GM12878 (cell line): ENCODE measurements at regions not wholly inside any gene's neighbourhood (a gene's known extent, or its start where the extent isn't known, plus 50 kb on each side); places are given as distances from the start of the nearest gene placed in this dataset.

Experiments used
- ATAC-seq: fragments of 200-7000 bp; cut with Tn5 transposase; 3 replicates; pipeline ENCODE4 v1.9.1; 2020; ENCODE audit warnings: mild to moderate bottlenecking, moderate library complexity
- BruUV-seq: library from RNA; stranded (reverse); fragments of 400-500 nt; replicated peaks from 2 replicates; lab custom pipeline; 2021; lab: Mats Ljungman, UMichigan
- CTCF ChIA-PET: fragments of 300-600 bp; sonication (Branson Sonifier 250); formaldehyde crosslinking; extraction: SDS; loops from one replicate; lab custom pipeline; 2021; ENCODE audit warnings: inconsistent platforms; lab: Yijun Ruan, JAX
- POLR2A ChIA-PET: fragments of 350-600 bp; formaldehyde crosslinking; extraction: SDS; loops from one replicate; lab custom pipeline; 2021; ENCODE audit warnings: inconsistent platforms; lab: Charles Lee
- RAD21 ChIA-PET: fragments of 300-600 bp; sonication (Branson Sonifier 250); formaldehyde crosslinking; loops from one replicate; lab custom pipeline; 2023; ENCODE audit warnings: antibody characterized with exemption; ENCODE audit not compliant: unreplicated experiment; lab: Charles Lee
- SMC1A ChIA-PET: fragments of 300-600 bp; sonication (Branson Sonifier 250); formaldehyde crosslinking; loops from one replicate; lab custom pipeline; 2023; ENCODE audit not compliant: unreplicated experiment, uncharacterized antibody; lab: Charles Lee
- DNase-seq: peaks from one replicate; pipeline ENCODE4 v3.0.0-alpha.2; 2011; ENCODE audit warnings: low read depth, low spot score
- FAIRE-seq: peaks from 3 replicates; lab custom pipeline; 2011; peaks lifted over from hg19 to GRCh38; lab: Jason Lieb, UNC
- H2AFZ ChIP-seq: 2 replicates; pipeline ENCODE4 v1.6.0; 2011; ENCODE audit warnings: low read depth, low read length, control low read depth; ENCODE audit not compliant: control insufficient read depth
- H3K27ac ChIP-seq: 2 replicates; pipeline ENCODE4 v1.5.1; 2011; ENCODE audit warnings: control low read depth; ENCODE audit not compliant: control insufficient read depth, insufficient read depth
- H3K27me3 ChIP-seq, 2 experiments: replicated peaks in 1 of 2; 2 replicates each; pipeline versions ENCODE4 v1.6.0 to v1.6.1; 2011; ENCODE audit warnings: low read length in 1 of 2; ENCODE audit not compliant: control insufficient read depth in 2 of 2, insufficient read depth in 2 of 2
- H3K36me3 ChIP-seq, 2 experiments: 2 replicates each; pipeline ENCODE4 v1.5.1; 2011; ENCODE audit warnings: low read length in 1 of 2; ENCODE audit not compliant: control insufficient read depth in 2 of 2, insufficient read depth in 2 of 2
- H3K4me1 ChIP-seq: 2 replicates; pipeline ENCODE4 v1.6.1; 2011; ENCODE audit warnings: mild to moderate bottlenecking, low read length, moderate library complexity, mixed read lengths; ENCODE audit not compliant: control insufficient read depth, insufficient read depth
- H3K4me2 ChIP-seq: 2 replicates; pipeline ENCODE4 v1.6.0; 2011; ENCODE audit warnings: control low read depth; ENCODE audit not compliant: control insufficient read depth, insufficient read depth
- H3K4me3 ChIP-seq: fragments of 200-600 bp; sonication (generic); 2 replicates; pipeline ENCODE4 v1.5.1; 2016
- H3K79me2 ChIP-seq: 2 replicates; pipeline ENCODE4 v1.6.0; 2011; ENCODE audit warnings: low read length; ENCODE audit not compliant: control insufficient read depth, insufficient read depth
- H3K9ac ChIP-seq: 2 replicates; pipeline ENCODE4 v1.8.0; 2011; ENCODE audit warnings: low read length, control low read depth, mixed read lengths; ENCODE audit not compliant: control insufficient read depth, insufficient read depth
- H3K9me3 ChIP-seq: replicated peaks from 3 replicates; pipeline ENCODE4 v1.5.1; 2011; ENCODE audit warnings: mild to moderate bottlenecking, low read length; ENCODE audit not compliant: control insufficient read depth, insufficient read depth
- H4K20me1 ChIP-seq: 2 replicates; pipeline ENCODE4 v1.6.0; 2011; ENCODE audit not compliant: control insufficient read depth, insufficient read depth
- EZH2 ChIP-seq: IDR thresholded peaks from 2 replicates; pipeline ENCODE4 v1.6.1; 2012; ENCODE audit warnings: low read depth, mild to moderate bottlenecking, control low read depth, inconsistent platforms, low read length, borderline replicate concordance; ENCODE audit not compliant: control insufficient read depth
- HDAC2 ChIP-seq: fragments of 200-600 bp; sonication (generic); IDR thresholded peaks from 2 replicates; pipeline ENCODE4 v1.6.1; 2017
- MYC ChIP-seq: IDR thresholded peaks from 2 replicates; pipeline ENCODE4 v1.6.1; 2011; ENCODE audit warnings: mild to moderate bottlenecking, low read length, moderate library complexity, inconsistent platforms; ENCODE audit not compliant: insufficient read depth, insufficient replicate concordance, insufficient read length, severe bottlenecking
- RAD21 ChIP-seq: IDR thresholded peaks from 2 replicates; pipeline ENCODE4 v1.6.1; 2011; ENCODE audit warnings: mild to moderate bottlenecking, low read depth, low read length, moderate library complexity; ENCODE audit not compliant: insufficient read depth
- SMC3 ChIP-seq: IDR thresholded peaks from 2 replicates; pipeline ENCODE4 v1.6.1; 2011; ENCODE audit warnings: low read length, improper control_type of control experiment, borderline replicate concordance
- STAT3 ChIP-seq: IDR thresholded peaks from 2 replicates; pipeline ENCODE4 v1.6.1; 2011; ENCODE audit warnings: low read depth, low read length, improper control_type of control experiment
- TAF1 ChIP-seq: IDR thresholded peaks from 2 replicates; pipeline ENCODE4 v1.6.1; 2011; ENCODE audit warnings: mild to moderate bottlenecking, low read depth, low read length, borderline replicate concordance
- WRNIP1 ChIP-seq: IDR thresholded peaks from 2 replicates; pipeline ENCODE4 v1.6.1; 2011; ENCODE audit warnings: low read depth, low read length, improper control_type of control experiment, borderline replicate concordance
- YY1 ChIP-seq: IDR thresholded peaks from 2 replicates; pipeline ENCODE4 v1.6.1; 2011; ENCODE audit warnings: low read depth, mild to moderate bottlenecking, low read length
- WGBS: methylation state at CpG from one replicate; pipeline ENCODE4 v1.1.6; 2016; ENCODE audit warnings: low lambda C conversion rate; ENCODE audit not compliant: insufficient replicate concordance, insufficient coverage; ENCODE audit errors: missing lambda C conversion rate; 5-methylcytosine and 5-hydroxymethylcytosine counted together
- in situ Hi-C: fragments of 300-500 bp; cut with MboI; formaldehyde crosslinking; loops from 9 replicates; pipeline ENCODE4 v1.14.3; 2018; ENCODE audit warnings: mixed read lengths
- intact Hi-C: fragments of 100-400 bp; cut with micrococcal nuclease; formaldehyde crosslinking; loops from one replicate; pipeline ENCODE4 v1.14.2; 2022; ENCODE audit not compliant: unreplicated experiment
- TF ChIP-seq, protein P1 (sequence below), 3 experiments: IDR thresholded peaks in 2 of 3; conservative IDR thresholded peaks in 1 of 3; 2 replicates each; pipeline ENCODE4 v1.5.1; 2011; ENCODE audit warnings: low read depth in 3 of 3, low read length in 3 of 3, mild to moderate bottlenecking in 3 of 3, control low read depth in 2 of 3, moderate library complexity in 2 of 3, inconsistent platforms in 1 of 3, mixed read lengths in 1 of 3; ENCODE audit not compliant: control insufficient read depth in 2 of 3, insufficient read depth in 1 of 3; ENCODE audit errors: extremely low read depth in 1 of 3

DNA sequence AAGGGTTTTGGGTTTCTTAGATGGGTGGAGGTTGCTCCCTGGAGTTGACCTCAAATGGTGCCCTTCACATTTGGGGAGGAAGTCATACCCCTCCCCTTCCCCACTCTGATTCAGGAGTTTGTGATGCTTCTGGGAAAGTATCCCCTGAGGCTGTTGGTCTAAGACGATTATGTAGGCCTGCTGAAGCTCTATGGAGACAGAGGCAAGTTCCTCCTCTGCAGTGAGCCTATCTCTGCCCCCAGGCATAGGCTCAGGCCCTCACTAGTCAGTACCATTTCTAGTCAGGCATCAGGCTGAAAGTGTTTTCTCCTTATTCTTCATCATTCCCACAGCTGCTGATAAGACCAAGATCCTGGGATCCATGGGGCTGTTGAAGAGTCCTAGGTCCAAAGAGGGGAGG lies 271.6 kb upstream of the NUDT12 start:
- intact Hi-C loops: no loop called here

DNA sequence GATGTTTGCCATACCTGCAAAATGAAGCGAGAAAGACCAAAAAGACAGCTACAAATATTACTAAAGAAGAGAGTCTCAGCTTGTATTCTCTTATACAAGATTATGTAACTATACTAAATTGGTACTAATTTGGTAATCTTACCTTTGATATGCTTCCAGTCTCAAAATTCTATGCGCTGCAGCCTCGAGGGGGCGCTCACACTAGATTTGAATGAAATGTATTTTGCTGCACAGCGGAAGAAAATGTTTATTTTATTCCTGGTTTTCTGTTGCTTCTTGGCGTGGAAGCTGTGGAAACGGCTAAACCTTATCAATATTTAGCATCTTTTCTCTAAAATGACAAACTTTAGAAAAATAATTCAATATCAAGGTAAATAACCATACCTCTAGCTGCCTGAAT lies 267.0 kb upstream of the NUDT12 start:
- H3K4me1 ChIP-seq: no peaks in the 10 kb centered on the region
- H2AFZ ChIP-seq: no peak overlapping the region
- no TSS peak for BruUV-seq
- H3K4me3 ChIP-seq: no peak overlapping the region
- ChIA-PET POLR2A (no interaction called here), SMC1A (interaction anchor here (0.6 to 2.0 kb wide), 17 partner anchors 9 to 350 kb away, joined by 3 to 15 read pairs (median 4); no protein-coding TSS in a partner anchor), CTCF (interaction anchor here (0.7 to 4.7 kb wide), 44 partner anchors 9 to 837 kb away, joined by 3 to 45 read pairs (median 4); no protein-coding TSS in a partner anchor), RAD21 (interaction anchor here (0.7 to 1.3 kb wide), 6 partner anchors 14 to 349 kb away, joined by 3 to 7 read pairs (median 3); no protein-coding TSS in a partner anchor)
- no peaks in the 10 kb centered on the region for H3K79me2 ChIP-seq
- FAIRE-seq (no peak), DNase-seq (no peak), ATAC-seq (0 out of 3 replicates have a peak, but pooled peaks have one; percentile 42)
- no peak overlapping the region for H3K4me2 ChIP-seq
- no peaks in the 10 kb centered on the region for H3K9me3 ChIP-seq
- H4K20me1 ChIP-seq: no peaks in the 10 kb centered on the region
- H3K9ac ChIP-seq: no peak overlapping the region
- H3K27ac ChIP-seq: no peak overlapping the region
- TF ChIP-seq MYC (no peak), RAD21 (0 out of 2 replicates have a peak, but pooled peaks have one; percentile 7), SMC3 (peak; percentile 35; the same call in 1 of the 2 replicates), HDAC2 (no peak)
- TF ChIP-seq, protein P1, sequence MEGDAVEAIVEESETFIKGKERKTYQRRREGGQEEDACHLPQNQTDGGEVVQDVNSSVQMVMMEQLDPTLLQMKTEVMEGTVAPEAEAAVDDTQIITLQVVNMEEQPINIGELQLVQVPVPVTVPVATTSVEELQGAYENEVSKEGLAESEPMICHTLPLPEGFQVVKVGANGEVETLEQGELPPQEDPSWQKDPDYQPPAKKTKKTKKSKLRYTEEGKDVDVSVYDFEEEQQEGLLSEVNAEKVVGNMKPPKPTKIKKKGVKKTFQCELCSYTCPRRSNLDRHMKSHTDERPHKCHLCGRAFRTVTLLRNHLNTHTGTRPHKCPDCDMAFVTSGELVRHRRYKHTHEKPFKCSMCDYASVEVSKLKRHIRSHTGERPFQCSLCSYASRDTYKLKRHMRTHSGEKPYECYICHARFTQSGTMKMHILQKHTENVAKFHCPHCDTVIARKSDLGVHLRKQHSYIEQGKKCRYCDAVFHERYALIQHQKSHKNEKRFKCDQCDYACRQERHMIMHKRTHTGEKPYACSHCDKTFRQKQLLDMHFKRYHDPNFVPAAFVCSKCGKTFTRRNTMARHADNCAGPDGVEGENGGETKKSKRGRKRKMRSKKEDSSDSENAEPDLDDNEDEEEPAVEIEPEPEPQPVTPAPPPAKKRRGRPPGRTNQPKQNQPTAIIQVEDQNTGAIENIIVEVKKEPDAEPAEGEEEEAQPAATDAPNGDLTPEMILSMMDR (IDR thresholded peaks at IDR 0.05 in 2 of 3, conservative IDR thresholded peaks at IDR 0.05 in 1 of 3; ENCODE audit: control insufficient read depth in 2 of 3, extremely low read depth in 1 of 3, insufficient read depth in 1 of 3, low read depth in 3 of 3, low read length in 3 of 3): peak; percentile 40 to 41 (median 41)
- in situ Hi-C loops (no loop called here), intact Hi-C loops (loop anchor here (1.0 kb wide), 1 partner anchor 350 kb away; no protein-coding TSS in a partner anchor)
- H3K27me3 ChIP-seq: no peaks in the 10 kb centered on the region; a peak in 2 of 4 replicates
- H3K36me3 ChIP-seq: no peaks in the 10 kb centered on the region
- 14% methylated on average over 7 of the region's 7 CpGs for WGBS

More for the DNA sequence above, 271.6 kb upstream of the NUDT12 start:
- Histone ChIP-seq H3K4me2 (no peak overlapping the region), H3K79me2 (no peaks in the 10 kb centered on the region), H3K27me3 (peaks cover 0 to 2% of the 10 kb centered on the region in 2 experiments; a peak in 2 of 4 replicates), H2AFZ (no peak overlapping the region), H3K4me3 (no peak overlapping the region), H3K36me3 (no peaks in the 10 kb centered on the region), H3K27ac (no peak overlapping the region), H3K9me3 (no peaks in the 10 kb centered on the region), H3K9ac (no peak overlapping the region), H3K4me1 (no peaks in the 10 kb centered on the region), H4K20me1 (no peaks in the 10 kb centered on the region)
- in situ Hi-C loops: no loop called here
- TF ChIP-seq YY1 (no peak), STAT3 (no peak), WRNIP1 (no peak), EZH2 (no peak), TAF1 (no peak)
- FAIRE-seq: no peak
- ATAC-seq: no peak
- POLR2A ChIA-PET: no interaction called here
- WGBS: 0% methylated on average over 1 of the region's 1 CpG
- no peak for DNase-seq
- CTCF ChIA-PET: no interaction called here
- SMC1A ChIA-PET: interaction anchor here (0.6 to 1.6 kb wide), 4 partner anchors 16 to 1398 kb away, joined by 3 to 4 read pairs (median 4); no protein-coding TSS in a partner anchor
- BruUV-seq: no TSS peak
- RAD21 ChIA-PET: no interaction called here
